Fibroblast of the aortic adventitia (primary cell): ENCODE measurements at regions not wholly inside any gene's neighbourhood (a gene's known extent, or its start where the extent isn't known, plus 50 kb on each side); places are given as distances from the start of the nearest gene placed in this dataset.

ENCODE experiments used
- DNase-seq: peaks from one replicate; pipeline ENCODE4 v3.0.0-alpha.2; 2010; ENCODE audit warnings: low read depth
- H3K4me3 ChIP-seq: 2 replicates; pipeline ENCODE4 v1.5.1; 2011; ENCODE audit warnings: low read depth, mild to moderate bottlenecking, control low read depth, low read length, moderate library complexity
- CTCF ChIP-seq: IDR thresholded peaks from 2 replicates; pipeline ENCODE4 v1.5.1; 2011; ENCODE audit warnings: mild to moderate bottlenecking, low read length, control low read depth, inconsistent platforms; ENCODE audit not compliant: insufficient read depth

- no peak overlapping the region for H3K4me3 ChIP-seq
- no peak for TF ChIP-seq CTCF
- DNase-seq, result no peak
These were observed 147.2 kb downstream of the TSN start for GRCh38 chr2:121902616-121903015.

- DNase-seq, result no peak
- H3K4me3 ChIP-seq, result no peak overlapping the region
- no peak for TF ChIP-seq CTCF
These were observed 147.7 kb downstream of the TSN start for GRCh38 chr2:121903037-121903689.

GRCh38 chr2:121904656-121905055 lies 149.2 kb downstream of the TSN start:
- no peak overlapping the region for H3K4me3 ChIP-seq
- TF ChIP-seq CTCF, result no peak
- DNase-seq, result no peak

GRCh38 chr2:121905201-121905600 lies 149.8 kb downstream of the TSN start:
- no peak for DNase-seq
- no peak overlapping the region for H3K4me3 ChIP-seq
- TF ChIP-seq CTCF, result no peak

- no peak for TF ChIP-seq CTCF
- DNase-seq, result no peak
- no peak overlapping the region for H3K4me3 ChIP-seq
These were observed 150.7 kb downstream of the TSN start for GRCh38 chr2:121906170-121906569.

- TF ChIP-seq CTCF, result no peak
- DNase-seq, result no peak
- H3K4me3 ChIP-seq, result no peak overlapping the region
These were observed 152.5 kb downstream of the TSN start for GRCh38 chr2:121907928-121908327.

GRCh38 chr2:121910139-121910538 lies 154.7 kb downstream of the TSN start:
- TF ChIP-seq CTCF, result no peak
- H3K4me3 ChIP-seq, result no peak overlapping the region
- no peak for DNase-seq
